ENCODE measurements at regions not wholly inside any gene's neighbourhood (a gene's known extent, or its start where the extent isn't known, plus 50 kb on each side); places are given as distances from the start of the nearest gene placed in this dataset.
A peak's percentile ranks its signal among the peaks of the same experiment; 100 is the strongest.

DNA sequence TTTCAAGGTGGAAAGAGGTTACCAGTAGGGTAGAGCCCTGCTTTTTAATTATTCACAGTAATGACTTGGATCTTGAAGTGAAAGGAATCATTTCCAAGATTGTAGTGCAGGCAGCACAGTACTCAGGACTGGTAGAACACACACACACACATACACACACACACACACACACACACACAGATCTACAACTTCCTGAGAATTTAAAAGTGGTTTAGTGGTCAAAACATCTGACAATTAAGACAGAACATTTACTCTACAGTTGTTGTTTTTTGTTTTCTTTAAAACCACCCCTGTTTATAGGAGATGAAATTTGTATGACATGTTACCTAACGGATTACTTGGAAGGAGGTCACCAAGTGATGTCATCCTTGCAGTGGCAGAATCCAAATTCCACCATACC, 146.7 kb upstream of the VRK2 start:
- TF ChIP-seq CTCF (IDR thresholded peaks at IDR 0.05) (no peak), POLR2A (IDR thresholded peaks at IDR 0.05) (no peak)
- WGBS (ENCODE audit: insufficient coverage, low coverage, low lambda C conversion rate, missing lambda C conversion rate): 62% methylated on average over 1 of the region's 1 CpG
- no peaks in the 10 kb centered on the region for H3K4me1 ChIP-seq
- no peaks in the 10 kb centered on the region for H3K36me3 ChIP-seq
- no peaks in the 10 kb centered on the region for H3K9me3 ChIP-seq
- ATAC-seq (no peak), DNase-seq (no peak)
- intact Hi-C loops (cut with DNase I): no loop called here
- no peak overlapping the region for H3K4me3 ChIP-seq
- H3K27me3 ChIP-seq: no peaks in the 10 kb centered on the region
- no peak overlapping the region for H3K27ac ChIP-seq

DNA sequence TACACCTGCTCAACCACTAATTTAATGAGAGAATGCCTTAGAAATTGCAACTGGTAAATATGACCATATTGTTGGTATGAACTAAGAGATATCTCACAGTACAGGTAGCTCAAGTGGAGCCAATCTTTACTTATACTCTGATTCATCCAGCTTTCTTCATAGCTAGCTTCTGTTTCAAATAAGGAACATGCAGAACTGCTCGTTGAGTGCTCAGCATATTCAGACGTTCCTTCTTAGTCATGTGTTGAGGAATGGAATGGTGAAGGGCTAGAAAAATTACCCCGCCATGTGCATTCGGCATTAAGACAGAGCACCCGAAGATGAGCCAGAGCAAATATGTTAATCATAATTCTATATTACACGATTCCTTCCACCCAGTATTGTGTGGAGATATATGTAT, 144.0 kb upstream of the VRK2 start:
- no peaks in the 10 kb centered on the region for H3K9me3 ChIP-seq
- ATAC-seq (no peak), DNase-seq (no peak)
- TF ChIP-seq CTCF (IDR thresholded peaks at IDR 0.05) (no peak), POLR2A (IDR thresholded peaks at IDR 0.05) (no peak)
- H3K27ac ChIP-seq: no peak overlapping the region
- H3K36me3 ChIP-seq: no peaks in the 10 kb centered on the region
- intact Hi-C loops (cut with DNase I): no loop called here
- H3K27me3 ChIP-seq: no peaks in the 10 kb centered on the region
- H3K4me3 ChIP-seq: no peak overlapping the region
- H3K4me1 ChIP-seq: no peaks in the 10 kb centered on the region
- 82% methylated on average over 6 of the region's 6 CpGs for WGBS (ENCODE audit: insufficient coverage, low coverage, low lambda C conversion rate, missing lambda C conversion rate)

DNA sequence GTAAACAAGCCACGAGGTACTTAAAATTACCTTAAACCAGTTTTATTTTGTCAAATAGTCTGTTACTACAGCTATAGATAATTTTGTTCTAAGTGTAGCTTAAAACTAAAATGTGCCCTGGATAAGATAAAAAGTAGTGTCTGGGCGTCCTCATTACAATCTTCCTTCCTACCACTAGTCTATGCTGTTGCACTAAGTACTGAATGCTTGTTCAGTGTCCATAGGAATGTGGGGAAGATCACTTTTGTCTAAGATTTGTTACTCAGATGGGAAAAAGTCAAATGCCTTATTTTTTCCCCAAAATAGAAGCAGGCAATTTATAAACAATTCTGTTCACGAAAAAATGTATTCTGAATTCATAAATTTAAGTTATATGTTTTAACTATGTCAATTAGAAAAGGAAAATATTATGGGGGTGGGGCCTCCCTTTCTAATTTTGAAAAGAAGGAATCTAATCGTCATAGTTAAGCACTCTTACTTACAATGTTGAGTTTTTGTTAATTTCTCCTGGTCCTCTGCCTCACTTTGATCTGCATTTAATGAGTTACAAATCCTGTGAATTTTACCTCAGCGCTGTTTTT, 140.4 kb upstream of the VRK2 start:
- no peaks in the 10 kb centered on the region for H3K9me3 ChIP-seq
- 22% methylated on average over 5 of the region's 5 CpGs for WGBS (ENCODE audit: insufficient coverage, low coverage, low lambda C conversion rate, missing lambda C conversion rate)
- H3K4me3 ChIP-seq: no peak overlapping the region
- intact Hi-C loops (cut with DNase I): no loop called here
- H3K27ac ChIP-seq: no peak overlapping the region
- peak; percentile 75 to 80 (median 76) for TF ChIP-seq CTCF (IDR thresholded peaks at IDR 0.05)
- no peak for TF ChIP-seq POLR2A (IDR thresholded peaks at IDR 0.05)
- no peaks in the 10 kb centered on the region for H3K27me3 ChIP-seq
- H3K36me3 ChIP-seq: no peaks in the 10 kb centered on the region
- H3K4me1 ChIP-seq: no peaks in the 10 kb centered on the region
- ATAC-seq (peak; percentile 85 to 96 (median 91)), DNase-seq (no peak)

DNA sequence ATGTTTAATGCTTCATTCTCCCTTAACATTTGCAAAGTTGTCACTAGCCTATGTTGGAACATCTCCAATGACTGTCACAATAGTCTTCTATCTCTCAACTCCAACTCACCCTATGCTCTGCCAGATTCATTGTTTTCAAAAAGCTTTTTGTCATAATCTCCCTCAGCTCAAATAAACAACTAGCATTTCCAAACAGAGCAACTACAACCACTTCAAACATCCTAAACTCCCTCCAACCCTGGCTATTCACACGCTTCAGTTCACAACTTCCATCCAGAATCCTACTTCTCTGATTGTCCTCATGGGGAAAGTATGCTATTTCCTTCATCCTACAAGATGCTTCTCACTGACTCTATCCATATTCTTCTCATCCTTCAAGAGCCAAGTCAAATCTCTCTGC, 139.2 kb upstream of the VRK2 start:
- no peaks in the 10 kb centered on the region for H3K36me3 ChIP-seq
- no peaks in the 10 kb centered on the region for H3K9me3 ChIP-seq
- TF ChIP-seq CTCF (IDR thresholded peaks at IDR 0.05): no peak
- no peak for TF ChIP-seq POLR2A (IDR thresholded peaks at IDR 0.05)
- no peaks in the 10 kb centered on the region for H3K4me1 ChIP-seq
- DNase-seq: no peak
- ATAC-seq: no peak
- no peaks in the 10 kb centered on the region for H3K27me3 ChIP-seq
- 100% methylated on average over 1 of the region's 1 CpG for WGBS (ENCODE audit: insufficient coverage, low coverage, low lambda C conversion rate, missing lambda C conversion rate)
- no peak overlapping the region for H3K4me3 ChIP-seq
- H3K27ac ChIP-seq: no peak overlapping the region
- intact Hi-C loops (cut with DNase I): no loop called here

GRCh38 chr2:57908736-57909161, 137.9 kb upstream of the VRK2 start:
- TF ChIP-seq POLR2A (IDR thresholded peaks at IDR 0.05): no peak
- no peak for TF ChIP-seq CTCF (IDR thresholded peaks at IDR 0.05)
- Histone ChIP-seq H3K27ac (no peak overlapping the region), H3K27me3 (no peaks in the 10 kb centered on the region), H3K4me3 (no peak overlapping the region), H3K36me3 (no peaks in the 10 kb centered on the region), H3K9me3 (no peaks in the 10 kb centered on the region), H3K4me1 (no peaks in the 10 kb centered on the region)
- intact Hi-C loops (cut with DNase I): no loop called here
- DNase-seq (no peak), ATAC-seq (peak in 3 of 4 donors; percentile 35 to 62 (median 40))
- WGBS (ENCODE audit: insufficient coverage, low coverage, low lambda C conversion rate, missing lambda C conversion rate): 24% methylated on average over 2 of the region's 2 CpGs
